NCI-H1436 (cell line): ENCODE measurements at regions not wholly inside any gene's neighbourhood (a gene's known extent, or its start where the extent isn't known, plus 50 kb on each side); places are given as distances from the start of the nearest gene placed in this dataset.

Source experiments
- DNase-seq: peaks from one replicate; lab custom pipeline; 2025; lab: John Stamatoyannopoulos, UW

DNA sequence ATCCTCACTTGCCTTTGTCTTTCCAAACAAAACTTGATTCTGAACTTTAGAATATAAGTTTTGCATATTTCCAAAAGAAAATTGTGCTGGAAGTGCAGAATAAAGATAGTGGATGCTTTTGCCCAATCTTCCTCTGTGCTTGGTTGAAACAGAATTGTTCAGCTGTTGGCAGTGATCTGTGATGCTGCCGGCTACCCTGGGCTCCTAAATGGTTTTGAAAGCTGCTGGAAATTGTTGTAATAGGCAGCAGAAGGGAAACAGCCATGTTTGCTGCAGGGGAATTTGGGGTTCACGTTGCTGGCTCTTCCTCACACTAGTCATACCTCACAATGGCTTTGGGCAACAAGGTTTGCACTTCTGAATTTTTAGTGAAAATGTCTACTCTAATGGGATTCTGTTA is 398.0 kb downstream of the RAPGEF2 start:
- no peak for DNase-seq

DNA sequence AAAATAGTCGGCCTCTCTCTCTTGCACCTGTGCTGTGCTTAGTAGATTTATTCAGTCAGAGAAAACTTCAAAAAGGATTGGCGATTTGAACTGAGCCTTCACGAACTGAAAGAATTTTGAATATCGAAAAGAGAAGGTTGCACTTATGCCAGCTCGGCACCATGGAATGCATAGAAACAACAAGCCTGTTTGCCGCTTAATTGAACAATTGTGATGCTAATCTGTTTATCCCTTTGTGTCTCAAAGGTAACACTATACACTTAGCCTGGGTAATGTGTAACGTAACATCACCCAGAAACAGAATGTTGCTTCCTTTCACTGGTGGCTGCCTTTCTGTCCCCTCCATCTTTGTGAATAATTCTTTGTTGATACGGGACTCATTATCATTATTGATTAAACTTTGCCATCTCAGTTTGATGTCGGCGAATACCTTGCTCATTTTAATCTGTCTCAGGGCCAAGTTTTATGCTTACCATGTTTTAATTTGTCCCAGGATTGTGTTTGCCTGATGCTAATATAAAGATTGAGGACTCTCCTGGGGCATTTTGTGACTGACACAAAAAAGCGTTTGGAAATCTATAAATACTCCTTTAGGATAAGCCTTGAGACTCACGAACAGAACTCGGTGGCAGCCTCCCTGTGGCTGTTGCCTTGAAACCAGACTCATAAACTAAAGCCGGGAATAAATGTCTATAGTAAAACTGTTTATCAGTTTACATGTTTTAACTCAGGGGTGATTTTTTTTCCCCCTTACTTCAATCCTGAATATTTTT is 400.5 kb downstream of the RAPGEF2 start:
- DNase-seq = no peak

GRCh38 chr4:159504684-159505083 is 401.8 kb downstream of the RAPGEF2 start:
- DNase-seq = no peak

DNA sequence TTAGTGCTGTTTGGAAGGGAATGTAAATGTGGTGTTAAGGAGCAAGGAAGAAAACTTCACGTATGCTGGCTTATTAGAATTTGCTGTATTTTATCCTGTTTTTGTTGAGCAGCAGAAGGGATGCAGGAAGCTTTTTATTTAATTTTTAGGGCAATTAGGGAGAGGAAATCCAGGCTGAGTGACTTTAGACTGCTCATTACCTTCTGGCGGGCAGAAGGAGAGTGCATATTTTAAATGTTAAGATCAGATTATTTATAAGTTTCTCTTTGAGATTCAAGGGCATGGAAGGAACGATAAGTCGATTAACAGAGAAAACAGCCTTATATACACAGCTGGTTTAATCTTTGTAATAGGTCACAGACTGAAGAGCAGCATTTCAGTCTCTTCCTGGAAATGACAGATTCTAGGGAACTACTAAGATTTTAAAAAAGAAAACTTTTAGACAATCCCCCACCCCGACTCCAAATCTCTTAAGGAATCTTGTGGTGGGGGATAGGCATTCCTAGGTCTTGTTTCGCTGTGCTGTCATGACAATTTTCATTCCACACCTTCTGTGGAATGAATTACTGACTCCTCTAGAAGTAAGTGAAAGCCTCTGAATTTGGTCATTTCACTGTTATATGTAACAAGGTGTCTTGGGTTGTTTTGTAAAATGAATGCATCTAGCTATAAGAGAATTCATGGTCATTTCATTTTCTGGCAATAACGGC is 402.5 kb downstream of the RAPGEF2 start:
- no peak for DNase-seq

- no peak for DNase-seq
Observed at GRCh38 chr4:159506801-159507517, 404.1 kb downstream of the RAPGEF2 start.

DNA sequence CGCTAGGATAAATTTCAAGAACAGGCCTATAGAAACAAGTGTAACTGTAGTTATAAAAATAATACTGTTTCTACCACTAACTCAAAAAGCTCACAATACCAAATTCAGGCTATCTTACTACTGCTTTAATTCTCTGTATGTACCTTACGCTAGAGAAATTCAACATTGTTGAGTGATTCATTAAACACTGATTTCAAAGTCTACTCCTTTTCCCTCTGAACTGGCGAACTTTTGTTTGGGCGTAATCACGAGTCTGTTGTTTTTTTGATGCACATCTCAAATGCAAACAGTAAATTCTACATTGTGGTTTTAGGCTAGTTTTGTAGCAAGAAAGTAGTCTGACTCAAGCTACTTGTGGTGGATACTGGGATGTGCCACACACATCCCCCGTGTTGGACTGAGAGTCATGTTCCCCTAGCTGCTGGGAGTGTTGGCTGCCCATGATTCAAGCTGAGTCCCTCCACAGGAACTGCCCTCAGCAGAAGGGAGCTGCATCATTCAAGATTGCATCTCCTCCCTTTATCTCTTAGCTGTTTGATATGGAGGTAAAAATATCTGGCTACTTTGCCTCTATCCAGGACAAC is 406.1 kb downstream of the RAPGEF2 start:
- no peak for DNase-seq

GRCh38 chr4:159512348-159512747 is 409.5 kb downstream of the RAPGEF2 start:
- DNase-seq = no peak

- DNase-seq = no peak
Observed at GRCh38 chr4:159515314-159516025, 412.6 kb downstream of the RAPGEF2 start.

DNA sequence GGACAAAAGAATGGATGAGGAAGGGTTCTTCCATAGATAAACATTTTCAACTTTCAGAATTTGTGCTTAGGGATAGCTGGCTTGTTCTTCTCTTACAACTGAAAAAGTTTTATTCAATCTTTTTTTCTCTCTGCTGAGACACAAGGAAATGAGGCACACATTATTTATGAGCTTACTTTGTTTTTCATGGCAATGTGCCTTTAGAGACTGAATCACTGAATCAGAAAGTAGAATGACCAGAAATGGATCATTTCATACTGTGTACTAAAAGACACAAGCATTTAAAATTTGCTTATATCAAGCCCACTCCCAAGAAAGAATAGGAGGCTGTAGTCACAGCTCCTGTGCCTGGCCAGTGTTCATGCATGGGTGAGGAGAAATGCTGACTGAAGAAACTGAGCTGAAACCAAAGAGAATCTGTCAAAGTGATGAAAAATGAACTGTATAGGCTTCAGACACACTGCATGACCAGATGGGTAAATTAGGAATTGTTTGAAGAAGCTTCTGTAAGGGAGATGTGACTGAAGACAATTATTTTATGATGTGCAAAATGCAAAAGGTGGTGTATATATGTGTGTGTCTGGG is 413.8 kb downstream of the RAPGEF2 start:
- DNase-seq = no peak

DNA sequence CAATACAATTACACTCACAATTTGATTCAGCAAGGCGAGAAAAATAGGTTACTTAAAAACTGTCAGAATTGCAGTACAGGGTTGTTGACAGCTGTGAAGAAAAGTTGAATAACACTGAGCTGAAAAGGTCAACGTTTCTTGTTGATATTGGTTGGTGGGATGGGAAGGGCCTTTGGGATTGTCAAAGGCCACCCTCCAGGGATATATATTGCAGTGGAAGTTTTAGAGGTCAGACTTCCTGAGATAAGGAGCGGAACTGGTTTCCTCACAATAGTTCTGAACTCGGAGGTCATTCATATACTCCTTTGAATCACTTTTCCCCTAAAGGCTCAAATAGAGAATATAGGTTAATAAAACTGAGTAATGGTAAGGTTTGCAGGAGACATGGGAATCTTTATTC is 417.2 kb downstream of the RAPGEF2 start:
- DNase-seq = no peak

- DNase-seq = no peak
Observed at GRCh38 chr4:159526172-159526571, 423.3 kb downstream of the RAPGEF2 start.

DNA sequence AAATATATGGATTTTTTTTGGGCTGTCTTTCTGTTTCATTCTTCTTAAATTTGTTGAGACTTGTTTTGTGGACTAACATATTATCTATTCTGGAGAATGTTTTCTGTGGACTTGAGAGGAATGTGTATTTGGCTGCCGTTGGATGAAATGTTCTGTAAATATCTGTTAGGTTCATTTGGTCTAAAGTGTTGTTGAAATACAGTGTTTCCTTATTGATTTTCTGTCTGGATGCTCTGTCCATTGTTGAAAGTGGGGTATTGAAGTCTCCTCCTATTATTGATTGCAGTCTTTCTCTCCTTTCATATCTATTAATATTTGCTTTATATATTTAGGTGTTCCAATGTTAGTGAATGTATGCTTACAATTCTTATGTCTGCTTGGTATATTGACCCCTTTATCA is 431.8 kb downstream of the RAPGEF2 start:
- DNase-seq = no peak

DNA sequence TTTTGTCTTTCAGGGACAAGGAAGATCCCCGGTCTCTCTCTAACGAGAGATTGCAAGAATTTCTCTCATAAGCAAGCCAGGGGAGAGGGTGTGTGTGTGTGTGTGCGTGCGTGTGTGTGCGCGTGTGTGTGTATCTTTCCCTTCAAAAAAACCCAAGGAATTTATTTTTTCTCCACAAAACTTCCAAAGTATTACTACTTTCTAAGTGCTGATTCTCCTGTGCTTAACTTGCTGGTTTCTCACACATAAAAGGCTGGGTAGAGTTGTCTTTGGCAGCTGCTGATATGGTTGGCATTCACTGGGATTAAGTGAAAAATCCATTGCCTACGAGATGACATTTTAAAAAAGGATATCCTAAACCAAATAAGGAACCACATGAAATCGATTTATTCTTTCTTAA is 435.7 kb downstream of the RAPGEF2 start:
- DNase-seq = no peak

DNA sequence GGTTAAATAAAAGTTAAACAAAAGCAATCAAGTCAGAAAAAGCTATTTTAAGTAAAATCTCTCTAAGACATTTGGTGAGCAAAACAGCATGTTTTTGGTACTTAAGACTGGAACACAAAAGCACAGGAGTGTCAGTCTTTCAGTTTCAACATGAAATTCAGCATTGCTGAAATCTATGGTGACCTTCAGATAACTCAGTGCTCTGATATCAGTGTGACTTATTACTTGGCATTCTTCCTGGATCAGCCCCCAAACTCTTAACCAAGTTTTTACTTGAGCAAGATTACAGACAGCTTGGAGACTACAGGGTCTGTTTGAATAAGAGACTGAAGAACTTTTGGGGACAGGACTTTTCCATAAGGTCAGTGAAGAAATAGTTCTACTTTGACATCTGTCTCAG is 437.2 kb downstream of the RAPGEF2 start:
- no peak for DNase-seq

- DNase-seq = no peak
Observed at GRCh38 chr4:159540501-159540900, 437.6 kb downstream of the RAPGEF2 start.

DNA sequence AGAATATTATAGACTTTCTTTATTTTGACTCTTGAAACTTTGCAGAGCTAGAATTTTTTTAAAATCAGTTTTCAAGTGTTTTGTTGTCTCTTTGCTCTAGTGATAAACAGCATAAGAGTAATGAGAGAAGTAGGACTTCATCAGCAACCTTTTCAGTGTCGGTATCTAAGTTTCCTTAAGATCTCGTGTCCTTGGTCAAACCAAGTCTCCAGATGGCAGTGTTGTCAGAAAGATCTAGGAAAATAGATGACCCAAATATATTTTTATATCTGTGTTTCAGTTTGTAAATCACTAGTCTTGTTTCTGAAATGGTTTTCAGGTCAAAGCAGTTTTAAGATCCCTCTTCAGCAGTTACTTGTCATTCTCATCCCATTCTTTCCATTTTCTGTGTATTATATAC is 438.3 kb downstream of the RAPGEF2 start:
- no peak for DNase-seq

DNA sequence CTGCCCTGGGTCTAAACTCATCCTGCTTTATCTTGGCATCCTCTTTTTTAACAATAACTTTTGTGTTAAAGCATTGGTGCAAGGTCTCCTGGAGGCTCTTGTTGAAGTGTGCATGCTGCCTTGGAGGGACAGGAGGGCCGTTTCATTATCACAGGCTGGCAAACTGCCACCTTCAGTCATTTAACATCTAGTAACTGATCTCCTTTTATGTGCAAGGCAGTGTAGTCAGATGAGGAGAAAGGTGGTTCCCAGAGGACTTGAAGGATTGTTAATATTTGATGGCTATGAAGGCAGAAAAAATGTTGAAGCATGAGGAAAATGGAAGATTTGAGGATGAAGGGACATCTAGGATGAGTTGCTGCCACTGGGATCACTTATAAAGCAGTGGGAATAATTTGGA is 439.4 kb downstream of the RAPGEF2 start:
- no peak for DNase-seq

DNA sequence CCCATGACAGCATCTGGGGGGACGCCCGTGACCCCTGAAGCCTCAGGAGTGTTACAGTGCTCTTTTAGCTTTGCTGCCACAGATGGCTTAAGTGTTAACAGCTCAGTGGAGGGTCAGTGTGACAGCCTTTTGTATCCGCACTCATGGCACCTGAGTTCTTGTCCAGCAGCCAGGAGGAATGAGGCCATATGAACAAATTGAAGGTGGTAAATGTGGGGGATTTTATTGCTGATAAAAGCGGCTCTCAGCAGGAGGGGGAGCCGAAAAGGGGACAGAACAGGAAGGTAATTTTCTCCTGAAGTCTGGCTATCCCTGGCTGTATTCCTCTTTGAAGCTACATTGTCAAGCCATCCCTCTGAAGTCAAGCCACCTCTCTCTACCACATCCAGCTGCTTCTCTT is 441.0 kb downstream of the RAPGEF2 start:
- DNase-seq = no peak

GRCh38 chr4:159545556-159545955 is 442.7 kb downstream of the RAPGEF2 start:
- DNase-seq = no peak

- DNase-seq = no peak
Observed at GRCh38 chr4:159547645-159548308, 444.9 kb downstream of the RAPGEF2 start.

- no peak for DNase-seq
Observed at GRCh38 chr4:159549098-159549518, 446.2 kb downstream of the RAPGEF2 start.
